Neural cell (in vitro differentiated cells): ENCODE measurements at regions not wholly inside any gene's neighbourhood (a gene's known extent, or its start where the extent isn't known, plus 50 kb on each side); places are given as distances from the start of the nearest gene placed in this dataset.

Experiments used
- H2AFZ ChIP-seq: fragments of 200-600, 300-800 bp; sonication (generic), shearing (Covaris generic); 2 replicates; pipeline ENCODE4 v1.6.0; 2014; ENCODE audit warnings: low read depth, mild to moderate bottlenecking, antibody characterized with exemption, low read length, moderate library complexity
- H3F3A ChIP-seq: fragments of 200-600 bp; shearing (Covaris generic); 2 replicates; pipeline ENCODE4 v1.6.1; 2016; ENCODE audit warnings: mild to moderate bottlenecking, moderate library complexity, mixed read lengths, antibody characterized with exemption, low read length; ENCODE audit not compliant: insufficient read depth, poor library complexity, severe bottlenecking
- H3K27ac ChIP-seq: fragments of 200-600, 300-800 bp; sonication (generic), shearing (Covaris generic); 2 replicates; pipeline ENCODE4 v1.5.1; 2014; ENCODE audit warnings: mild to moderate bottlenecking, low read length, moderate library complexity
- H3K27me3 ChIP-seq: fragments of 300-800, 200-600 bp; sonication (generic), shearing (Covaris generic); 2 replicates; pipeline ENCODE4 v1.6.0; 2014; ENCODE audit warnings: mild to moderate bottlenecking, low read depth, low read length, moderate library complexity; ENCODE audit not compliant: insufficient read depth
- H3K36me3 ChIP-seq: fragments of 300-800, 200-600 bp; sonication (generic), shearing (Covaris generic); 2 replicates; pipeline ENCODE4 v1.5.1; 2014; ENCODE audit warnings: mild to moderate bottlenecking, antibody characterized with exemption, low read length, moderate library complexity; ENCODE audit not compliant: insufficient read depth
- H3K4me2 ChIP-seq: fragments of 300-800, 200-600 bp; sonication (generic), shearing (Covaris generic); 2 replicates; pipeline ENCODE4 v1.6.0; 2014; ENCODE audit warnings: mild to moderate bottlenecking, low read length
- H3K4me3 ChIP-seq: fragments of 300-800, 200-600 bp; sonication (generic), shearing (Covaris generic); 2 replicates; pipeline ENCODE4 v1.5.1; 2014; ENCODE audit warnings: mild to moderate bottlenecking, low read length, moderate library complexity
- H3K79me2 ChIP-seq: fragments of 200-600 bp; shearing (Covaris generic); replicated peaks from 2 replicates; pipeline ENCODE4 v1.6.0; 2014; ENCODE audit warnings: mild to moderate bottlenecking, low read length, moderate library complexity; ENCODE audit not compliant: insufficient read depth
- H3K9ac ChIP-seq: fragments of 300-800, 200-600 bp; sonication (generic), shearing (Covaris generic); 2 replicates; pipeline ENCODE4 v1.6.1; 2016; ENCODE audit warnings: mild to moderate bottlenecking, low read length, mixed read lengths
- H3K9me2 ChIP-seq: fragments of 200-600 bp; shearing (Covaris generic); 2 replicates; pipeline ENCODE4 v1.6.1; 2016; ENCODE audit warnings: mild to moderate bottlenecking, low read length, mixed read lengths; ENCODE audit not compliant: insufficient read depth
- H3K9me3 ChIP-seq: fragments of 200-600, 300-800 bp; sonication (generic), shearing (Covaris generic); 2 replicates; pipeline ENCODE4 v1.6.1; 2016; ENCODE audit warnings: mild to moderate bottlenecking, mixed run types, low read length, moderate library complexity, mixed read lengths
- H4K20me1 ChIP-seq: fragments of 200-600 bp; shearing (Covaris generic); 2 replicates; pipeline ENCODE4 v1.6.1; 2016; ENCODE audit warnings: mild to moderate bottlenecking, mixed run types; ENCODE audit not compliant: insufficient read depth
- CTCF ChIP-seq: fragments of 450-650 bp; IDR thresholded peaks from 2 replicates; pipeline ENCODE4 v1.5.1; 2014; ENCODE audit warnings: antibody characterized with exemption, mild to moderate bottlenecking, moderate library complexity; ENCODE audit not compliant: poor library complexity, severe bottlenecking
- EP300 ChIP-seq: fragments of 450-650 bp; conservative IDR thresholded peaks from 2 replicates; pipeline ENCODE4 v1.6.1; 2014; ENCODE audit warnings: antibody characterized with exemption, mild to moderate bottlenecking, moderate library complexity; ENCODE audit not compliant: poor library complexity, severe bottlenecking
- EZH2 ChIP-seq: fragments of 200-600, 300-800 bp; shearing (Covaris generic), sonication (generic); IDR thresholded peaks from 2 replicates; pipeline ENCODE4 v1.6.1; 2014; ENCODE audit warnings: antibody characterized with exemption, low read length, borderline replicate concordance, mild to moderate bottlenecking; ENCODE audit not compliant: insufficient read depth, poor library complexity, severe bottlenecking
- MXI1 ChIP-seq: fragments of 450-650 bp; conservative IDR thresholded peaks from 2 replicates; pipeline ENCODE4 v1.6.1; 2014; ENCODE audit warnings: antibody characterized with exemption, mild to moderate bottlenecking; ENCODE audit not compliant: poor library complexity, severe bottlenecking
- POLR2AphosphoS5 ChIP-seq: IDR thresholded peaks from 2 replicates; pipeline ENCODE4 v1.6.1; 2012
- RAD21 ChIP-seq: fragments of 450-650 bp; conservative IDR thresholded peaks from 2 replicates; pipeline ENCODE4 v1.6.1; 2014; ENCODE audit warnings: antibody characterized with exemption, mild to moderate bottlenecking, moderate library complexity
- REST ChIP-seq: IDR thresholded peaks from 2 replicates; pipeline ENCODE4 v1.6.1; 2012; ENCODE audit warnings: borderline replicate concordance
- SMC3 ChIP-seq: fragments of 450-650 bp; conservative IDR thresholded peaks from 2 replicates; pipeline ENCODE4 v1.6.1; 2014; ENCODE audit warnings: antibody characterized with exemption, mild to moderate bottlenecking, moderate library complexity; ENCODE audit not compliant: poor library complexity
- TAF1 ChIP-seq: IDR thresholded peaks from 2 replicates; pipeline ENCODE4 v1.6.1; 2012; ENCODE audit warnings: low read depth

GRCh38 chr3:163266731-163267130 lies 1770.1 kb downstream of the OTOL1 start:
- Histone ChIP-seq H3K4me3 (no peak overlapping the region), H3K4me2 (no peak overlapping the region), H3K79me2 (no peaks in the 10 kb centered on the region), H3F3A (no peaks in the 10 kb centered on the region), H3K9ac (no peak overlapping the region), H3K36me3 (no peaks in the 10 kb centered on the region), H3K27me3 (no peaks in the 10 kb centered on the region), H3K9me3 (no peaks in the 10 kb centered on the region), H4K20me1 (no peaks in the 10 kb centered on the region), H2AFZ (no peak overlapping the region), H3K9me2 (no peaks in the 10 kb centered on the region), H3K27ac (no peak overlapping the region)
- TF ChIP-seq RAD21 (no peak), MXI1 (no peak), EZH2 (no peak), REST (no peak), EP300 (no peak), SMC3 (no peak), CTCF (no peak), POLR2AphosphoS5 (no peak), TAF1 (no peak)

GRCh38 chr3:163261618-163262017 lies 1765.0 kb downstream of the OTOL1 start:
- no peak overlapping the region for H3K9ac ChIP-seq
- no peaks in the 10 kb centered on the region for H3K36me3 ChIP-seq
- no peak for TF ChIP-seq EP300
- no peak for TF ChIP-seq REST
- TF ChIP-seq CTCF: no peak
- TF ChIP-seq MXI1: no peak
- no peak for TF ChIP-seq EZH2
- H4K20me1 ChIP-seq: no peaks in the 10 kb centered on the region
- H3K27ac ChIP-seq: no peak overlapping the region
- no peak overlapping the region for H2AFZ ChIP-seq
- no peak overlapping the region for H3K4me2 ChIP-seq
- no peaks in the 10 kb centered on the region for H3F3A ChIP-seq
- no peaks in the 10 kb centered on the region for H3K27me3 ChIP-seq
- H3K4me3 ChIP-seq: no peak overlapping the region
- H3K9me2 ChIP-seq: no peaks in the 10 kb centered on the region
- peaks cover 4% of the 10 kb centered on the region for H3K9me3 ChIP-seq
- no peaks in the 10 kb centered on the region for H3K79me2 ChIP-seq
